ENCODE measurements at regions not wholly inside any gene's neighbourhood (a gene's known extent, or its start where the extent isn't known, plus 50 kb on each side); places are given as distances from the start of the nearest gene placed in this dataset.

DNA sequence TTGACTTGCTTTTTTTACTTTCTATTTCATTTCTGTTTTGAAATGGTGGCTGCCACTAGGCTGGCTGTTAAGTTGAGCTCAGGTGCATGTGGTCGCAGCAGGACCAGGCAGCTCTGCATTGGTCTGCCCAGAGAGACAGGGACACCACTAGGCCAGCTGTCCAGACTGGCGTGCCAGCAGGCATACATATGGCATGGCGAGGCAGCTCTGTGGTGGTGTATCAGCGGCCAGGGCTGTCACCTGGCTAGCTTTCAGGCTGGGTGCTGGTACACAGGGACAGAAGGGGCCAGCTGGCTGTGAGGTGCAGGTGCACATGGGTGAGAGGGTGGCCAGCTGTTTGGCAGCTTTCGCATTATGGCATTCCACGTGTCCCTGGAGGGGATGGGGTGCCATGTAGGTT lies 654.0 kb upstream of the ACO1 start:
- no peak for TF ChIP-seq CTCF (IDR thresholded peaks at IDR 0.05; ENCODE audit: low read length, missing control alignments)
- no peak for DNase-seq (ENCODE audit: low read depth)
- no peak overlapping the region for H3K4me3 ChIP-seq (replicated peaks; ENCODE audit: low read depth, low read length)

DNA sequence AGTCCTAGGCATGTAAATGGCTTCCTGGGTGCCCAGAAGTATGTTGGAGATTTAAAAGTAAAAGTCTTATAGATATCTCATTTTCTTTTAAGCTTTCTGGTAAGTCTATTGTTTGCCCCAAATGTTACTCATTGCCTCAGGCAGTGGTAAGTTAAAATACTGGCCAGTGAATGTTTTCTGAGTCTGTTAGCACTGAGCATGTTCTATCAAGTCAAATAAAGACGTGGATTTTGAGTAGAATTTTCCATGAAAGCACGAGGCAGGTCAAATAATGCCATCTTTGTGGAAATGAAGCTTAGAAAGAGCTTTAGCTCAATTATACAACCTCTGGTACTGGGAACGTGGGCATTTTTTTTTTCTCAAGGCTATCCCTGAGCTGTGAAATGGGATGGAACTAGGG lies 651.3 kb upstream of the ACO1 start:
- no peak overlapping the region for H3K4me3 ChIP-seq (replicated peaks; ENCODE audit: low read depth, low read length)
- TF ChIP-seq CTCF (IDR thresholded peaks at IDR 0.05; ENCODE audit: low read length, missing control alignments): no peak
- DNase-seq (ENCODE audit: low read depth): no peak

- no peak overlapping the region for H3K4me3 ChIP-seq (replicated peaks; ENCODE audit: low read depth, low read length)
- DNase-seq (ENCODE audit: low read depth): no peak
- TF ChIP-seq CTCF (IDR thresholded peaks at IDR 0.05; ENCODE audit: low read length, missing control alignments): no peak
Observed at GRCh38 chr9:31736581-31737179, 647.8 kb upstream of the ACO1 start.

DNA sequence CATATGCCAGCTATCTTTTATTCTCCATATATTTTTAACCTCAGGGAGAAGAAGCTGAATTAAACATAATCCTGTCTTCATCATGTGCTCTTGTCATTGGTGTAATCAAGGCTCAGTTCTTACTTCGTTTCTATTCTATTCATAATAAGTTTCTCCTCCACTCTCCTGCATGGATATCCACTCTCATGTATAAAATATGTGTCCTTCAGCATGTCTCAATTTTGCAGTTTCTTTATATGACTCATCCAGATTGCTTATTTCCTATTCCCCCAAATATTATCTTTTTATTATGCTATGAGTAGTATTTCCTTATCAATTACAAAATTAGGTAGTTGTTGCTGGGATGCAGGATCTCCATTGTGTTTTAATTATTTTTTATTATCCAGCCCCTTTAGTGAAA lies 643.7 kb upstream of the ACO1 start:
- TF ChIP-seq CTCF (IDR thresholded peaks at IDR 0.05; ENCODE audit: low read length, missing control alignments): no peak
- H3K4me3 ChIP-seq (replicated peaks; ENCODE audit: low read depth, low read length): no peak overlapping the region
- DNase-seq (ENCODE audit: low read depth): peak; percentile 24

DNA sequence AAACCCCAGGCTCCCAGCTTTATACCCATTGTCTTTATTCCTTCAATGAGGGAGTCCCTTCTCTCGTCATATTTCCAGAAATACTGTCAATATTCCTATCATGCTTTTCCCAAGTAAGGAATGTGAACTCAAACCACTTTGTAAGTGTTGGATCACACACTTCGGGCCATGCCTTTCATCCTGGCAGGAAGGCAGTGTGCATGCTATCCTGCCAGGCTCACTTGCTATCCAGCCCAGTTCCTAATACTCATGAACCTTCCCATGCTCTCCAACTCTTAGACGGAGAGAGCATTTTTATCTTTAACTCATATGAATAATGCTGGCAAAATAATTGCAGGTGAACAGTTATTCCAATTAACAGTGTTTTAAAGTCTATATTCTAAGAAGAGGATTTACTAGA lies 639.9 kb upstream of the ACO1 start:
- no peak for DNase-seq (ENCODE audit: low read depth)
- no peak overlapping the region for H3K4me3 ChIP-seq (replicated peaks; ENCODE audit: low read depth, low read length)
- no peak for TF ChIP-seq CTCF (IDR thresholded peaks at IDR 0.05; ENCODE audit: low read length, missing control alignments)

DNA sequence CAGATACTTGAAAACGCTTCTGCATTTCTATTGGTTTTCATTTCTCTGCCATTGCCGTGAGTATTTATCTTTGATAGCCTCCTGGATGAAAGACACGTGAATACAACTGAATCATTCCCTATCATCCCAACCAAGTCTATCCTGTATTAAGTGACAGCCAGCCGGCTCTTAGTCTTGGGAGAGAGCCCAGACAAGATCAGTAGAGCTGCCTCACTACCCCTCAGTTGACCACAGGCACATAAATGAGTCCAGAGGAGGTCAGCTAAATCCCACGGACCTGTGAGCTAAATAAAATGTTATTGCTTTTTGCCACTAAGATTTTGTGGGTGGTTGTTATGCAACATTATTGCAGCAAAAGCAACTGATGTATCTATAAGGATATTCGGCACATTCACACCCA lies 639.0 kb upstream of the ACO1 start:
- DNase-seq (ENCODE audit: low read depth): peak; percentile 19
- no peak overlapping the region for H3K4me3 ChIP-seq (replicated peaks; ENCODE audit: low read depth, low read length)
- TF ChIP-seq CTCF (IDR thresholded peaks at IDR 0.05; ENCODE audit: low read length, missing control alignments): no peak

- no peak overlapping the region for H3K4me3 ChIP-seq (replicated peaks; ENCODE audit: low read depth, low read length)
- peak; percentile 6 for DNase-seq (ENCODE audit: low read depth)
- TF ChIP-seq CTCF (IDR thresholded peaks at IDR 0.05; ENCODE audit: low read length, missing control alignments): no peak
Observed at GRCh38 chr9:31745886-31746285, 638.6 kb upstream of the ACO1 start.

All from fibroblast of pulmonary artery (primary cell).